Urothelium cell line (cell line): ENCODE measurements at regions not wholly inside any gene's neighbourhood (a gene's known extent, or its start where the extent isn't known, plus 50 kb on each side); places are given as distances from the start of the nearest gene placed in this dataset.

Source experiments
- DNase-seq: peaks from one replicate; pipeline ENCODE4 v3.0.0; 2011; ENCODE audit warnings: low spot score, mixed read lengths
- FAIRE-seq: peaks from 2 replicates; lab custom pipeline; 2011; peaks lifted over from hg19 to GRCh38; lab: Jason Lieb, UNC

DNA sequence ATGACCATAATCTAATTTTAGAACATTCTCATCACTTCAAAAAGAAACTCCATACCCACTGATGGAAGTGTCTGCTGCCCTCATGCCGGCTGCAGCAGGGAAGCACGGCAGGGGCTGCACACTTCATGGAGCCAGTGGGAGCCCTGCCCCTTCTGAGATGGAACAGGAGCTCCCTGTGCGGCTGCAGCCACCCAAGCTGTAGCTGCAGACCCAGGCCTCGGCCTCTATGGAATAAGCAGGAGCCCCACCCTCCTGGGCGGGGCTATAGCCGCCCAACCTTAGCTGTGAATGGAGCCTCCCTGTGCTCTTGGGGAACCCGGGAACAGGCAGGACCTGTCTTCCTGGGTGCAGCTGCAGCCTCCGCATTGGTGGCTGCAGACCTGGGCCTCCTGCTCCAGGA, 128.5 kb downstream of the NUDT12 start:
- DNase-seq (no peak), FAIRE-seq (no peak)

DNA sequence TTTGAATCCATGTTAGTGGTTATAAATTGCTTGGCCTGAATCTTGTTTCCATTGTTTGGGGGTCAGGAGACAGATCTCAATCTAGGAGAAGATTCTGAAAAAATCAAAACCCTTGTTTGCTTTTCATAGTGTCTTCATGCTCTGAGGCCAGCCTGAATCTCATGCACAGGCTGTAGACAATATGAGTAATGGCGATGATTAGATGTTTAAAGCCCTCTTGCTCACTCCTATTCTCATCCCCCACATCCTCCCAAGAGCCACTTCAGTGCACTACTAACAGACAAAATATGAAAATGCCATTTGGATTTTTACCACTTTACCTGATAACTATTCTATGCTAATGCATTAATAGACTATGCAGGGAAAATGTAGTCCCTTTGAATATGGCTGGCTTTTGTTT, 129.4 kb downstream of the NUDT12 start:
- no peak for FAIRE-seq
- no peak for DNase-seq

DNA sequence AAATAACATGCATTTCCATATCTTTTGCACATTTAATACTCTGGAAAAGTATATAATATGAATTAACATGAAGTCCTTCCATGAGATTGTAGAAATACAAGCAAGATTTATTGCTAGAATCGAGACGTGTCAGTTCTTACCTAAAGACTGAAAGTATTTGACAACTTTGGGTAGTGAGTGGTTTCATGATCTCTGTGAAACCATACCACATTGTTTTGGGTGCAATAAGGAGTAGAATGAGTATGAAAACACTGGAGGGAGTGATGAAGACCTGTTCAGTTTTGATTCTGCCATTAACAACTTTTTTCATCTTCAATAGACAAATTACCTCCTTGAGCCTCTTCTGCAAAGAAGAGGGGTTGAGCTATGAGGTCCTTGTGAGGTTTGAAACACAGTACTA, 133.7 kb downstream of the NUDT12 start:
- FAIRE-seq: no peak
- no peak for DNase-seq

DNA sequence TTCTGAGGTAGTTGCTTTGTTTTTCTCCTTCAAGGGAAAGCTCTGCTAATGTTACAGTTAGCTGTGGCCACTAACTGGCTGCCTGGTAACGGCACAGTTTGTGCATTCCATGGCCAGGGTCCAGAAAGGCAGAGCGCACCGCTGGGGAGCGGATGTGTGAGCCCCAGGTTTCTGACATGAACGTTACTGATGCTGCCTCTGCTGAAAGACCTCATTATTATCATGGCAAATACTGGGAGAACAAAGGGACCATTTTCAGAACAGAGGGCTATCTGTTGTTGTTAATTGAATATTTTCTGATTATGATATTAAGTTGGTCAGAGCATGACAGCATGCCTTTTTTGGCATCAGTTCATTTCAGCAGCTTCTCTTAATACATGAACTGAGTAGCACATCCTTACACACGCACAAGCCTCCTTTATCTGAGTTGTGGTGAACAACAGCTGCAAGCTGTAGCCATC, 134.1 kb downstream of the NUDT12 start:
- peak; percentile 25 for DNase-seq
- FAIRE-seq: no peak

DNA sequence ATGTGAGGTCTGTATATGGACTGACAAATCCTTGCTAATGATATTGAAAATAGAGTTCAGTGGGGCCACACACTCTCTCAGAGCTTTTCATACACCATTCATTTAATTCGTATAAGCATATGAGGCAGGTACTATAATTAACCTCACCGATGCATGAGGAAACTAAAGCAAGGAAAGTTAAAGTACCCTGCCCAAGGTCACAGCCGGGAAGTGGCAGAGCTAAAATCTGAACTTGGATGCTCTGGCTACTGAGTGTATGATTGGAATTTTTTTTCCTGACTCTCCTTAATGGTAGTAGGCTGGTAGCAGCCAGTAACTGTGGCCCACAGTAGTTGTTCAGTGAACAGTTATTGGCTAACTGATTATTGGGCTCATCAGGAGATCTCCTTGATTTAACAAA, 135.3 kb downstream of the NUDT12 start:
- no peak for DNase-seq
- no peak for FAIRE-seq

DNA sequence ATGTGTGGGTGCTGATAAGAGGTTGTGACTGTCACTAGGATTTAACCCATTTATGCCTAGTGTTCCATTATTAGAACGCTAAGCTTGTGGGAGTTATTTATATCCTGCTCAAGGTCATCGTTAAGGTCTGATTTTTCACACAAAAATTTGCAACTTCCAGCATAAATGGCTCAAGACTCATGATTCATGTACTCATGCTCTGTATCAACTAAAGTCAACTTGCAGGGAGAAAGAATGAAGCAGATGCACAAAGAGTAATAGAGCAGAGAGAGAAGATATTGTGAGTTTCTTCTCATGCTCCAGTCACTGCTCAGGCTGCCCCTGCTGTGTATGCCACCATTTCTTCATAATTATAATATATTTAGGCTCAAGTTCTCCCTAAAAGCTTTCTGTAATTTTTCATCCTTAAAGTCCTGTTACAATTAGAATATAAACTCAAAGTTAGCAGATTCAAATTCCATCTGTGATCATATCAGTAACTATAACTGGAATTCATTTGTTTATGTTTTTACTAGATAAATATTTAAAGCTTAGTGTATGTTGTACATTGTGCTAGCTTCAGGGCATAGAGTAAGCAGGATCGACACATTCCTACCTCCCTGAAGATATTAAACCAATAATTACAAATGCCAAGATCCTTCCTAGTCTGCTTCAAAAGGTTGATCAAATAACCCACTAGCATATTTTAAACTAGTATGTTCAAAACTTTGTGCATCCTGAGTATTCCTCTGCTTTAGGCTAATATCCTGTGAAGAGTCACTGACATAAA, 136.7 kb downstream of the NUDT12 start:
- DNase-seq (no peak), FAIRE-seq (no peak)

DNA sequence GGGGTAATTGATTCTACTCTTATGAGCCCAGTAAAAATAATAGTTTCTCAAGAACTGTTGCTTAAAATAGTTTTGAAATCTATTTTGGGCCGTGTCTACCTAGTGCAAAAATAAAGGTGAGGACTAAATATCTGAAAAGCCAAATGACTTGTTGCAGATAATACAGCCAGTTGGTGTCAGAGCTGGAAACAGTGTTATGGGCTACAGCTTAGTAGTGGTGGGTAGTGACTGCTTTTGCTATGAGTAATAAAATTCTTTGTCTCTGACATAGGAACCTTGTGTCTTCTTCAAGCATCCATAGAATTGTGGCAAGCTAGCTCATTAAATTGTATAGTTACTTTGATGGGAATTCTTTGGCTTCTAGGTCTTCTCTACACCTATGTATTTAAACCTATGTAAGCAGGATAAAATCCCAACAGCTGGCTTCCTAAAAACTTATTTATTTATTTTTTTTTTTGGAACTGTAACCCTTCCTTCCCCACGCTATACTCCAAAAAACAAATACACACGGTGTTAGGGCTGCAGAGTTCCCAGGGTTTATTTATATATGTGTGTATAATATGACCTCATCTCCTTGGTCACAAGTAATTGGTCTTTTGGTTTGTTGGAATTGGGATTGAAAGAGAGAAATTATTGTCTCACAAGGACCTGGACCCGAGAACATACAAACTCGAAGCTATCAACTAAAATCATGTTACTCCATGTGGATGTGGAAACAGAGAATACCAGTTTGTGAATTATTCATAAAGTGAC, 138.0 kb downstream of the NUDT12 start:
- DNase-seq (peak; percentile 17), FAIRE-seq (no peak)

DNA sequence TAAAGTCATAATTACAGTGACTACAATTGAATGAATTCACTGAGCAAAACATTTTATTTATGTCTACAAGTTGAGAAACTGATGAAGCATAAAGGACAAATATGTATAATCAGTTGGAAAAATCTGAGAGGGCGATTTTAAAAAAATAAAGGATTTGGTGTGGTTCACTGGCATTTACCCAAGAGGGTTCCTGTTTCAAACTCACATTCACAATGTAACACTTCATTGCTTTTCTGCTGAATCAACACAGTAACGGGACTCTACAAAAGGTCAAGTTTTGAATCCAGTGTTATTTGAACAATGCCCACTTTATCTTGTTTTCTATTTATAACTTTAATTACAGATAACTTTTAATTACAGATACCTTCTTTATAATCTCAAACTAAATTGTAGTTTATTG, 138.6 kb downstream of the NUDT12 start:
- FAIRE-seq (no peak), DNase-seq (no peak)

DNA sequence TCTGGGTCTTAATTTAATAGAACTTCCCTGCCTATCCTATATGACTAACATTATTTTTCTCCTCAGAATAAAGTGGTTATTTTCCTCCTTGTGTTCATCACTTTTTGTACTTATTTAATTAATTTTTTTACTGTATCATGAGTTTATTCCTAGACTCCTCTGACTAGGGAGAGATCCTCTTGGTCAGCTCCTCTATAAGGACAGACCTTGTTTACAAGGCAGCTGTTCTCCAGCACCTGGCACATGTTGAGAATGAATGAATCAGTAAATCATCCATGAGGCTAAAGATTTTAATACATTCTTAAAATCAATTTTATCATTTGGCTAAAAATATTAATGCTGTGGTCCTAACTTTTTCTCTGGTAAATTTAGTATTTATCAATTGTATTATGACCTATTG, 139.8 kb downstream of the NUDT12 start:
- no peak for FAIRE-seq
- no peak for DNase-seq

DNA sequence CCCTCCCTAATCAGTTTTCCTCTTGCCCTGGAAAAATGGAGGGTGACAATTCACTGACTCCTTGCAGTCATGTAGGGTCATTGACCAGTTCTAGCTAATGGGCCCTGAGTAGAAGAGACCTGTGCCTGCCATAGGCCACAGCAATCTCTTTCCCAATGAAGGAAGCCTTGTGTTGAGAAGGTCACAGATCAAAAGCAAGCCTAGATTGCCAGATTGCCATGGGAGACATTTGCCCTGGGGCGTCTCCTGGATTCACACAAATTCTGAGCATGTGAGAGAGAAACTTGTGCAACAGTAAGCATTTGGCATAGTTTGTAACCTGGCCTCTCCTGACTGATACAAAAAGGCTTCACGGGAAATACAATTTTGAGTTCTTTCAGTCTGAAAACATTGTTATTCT, 148.0 kb downstream of the NUDT12 start:
- FAIRE-seq: no peak
- no peak for DNase-seq

DNA sequence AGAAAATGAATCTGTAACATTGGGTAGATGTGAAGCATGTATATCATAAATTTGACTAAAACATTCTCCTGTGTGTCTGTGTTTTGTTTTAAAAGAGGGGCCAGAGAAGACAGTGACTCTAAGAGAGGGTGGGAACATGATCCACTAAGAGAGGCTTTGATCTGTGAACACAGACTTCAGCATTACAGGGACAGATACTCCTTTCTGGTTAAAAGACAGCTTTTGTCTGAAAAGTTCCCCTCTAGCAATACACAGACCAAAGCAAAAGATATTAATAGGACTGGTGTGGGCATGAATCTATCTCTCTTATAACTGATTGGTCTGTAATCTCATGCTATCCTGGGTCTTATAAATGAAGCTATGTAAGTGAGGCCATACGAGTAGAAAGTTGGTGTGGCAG, 150.9 kb downstream of the NUDT12 start:
- DNase-seq (no peak), FAIRE-seq (no peak)

DNA sequence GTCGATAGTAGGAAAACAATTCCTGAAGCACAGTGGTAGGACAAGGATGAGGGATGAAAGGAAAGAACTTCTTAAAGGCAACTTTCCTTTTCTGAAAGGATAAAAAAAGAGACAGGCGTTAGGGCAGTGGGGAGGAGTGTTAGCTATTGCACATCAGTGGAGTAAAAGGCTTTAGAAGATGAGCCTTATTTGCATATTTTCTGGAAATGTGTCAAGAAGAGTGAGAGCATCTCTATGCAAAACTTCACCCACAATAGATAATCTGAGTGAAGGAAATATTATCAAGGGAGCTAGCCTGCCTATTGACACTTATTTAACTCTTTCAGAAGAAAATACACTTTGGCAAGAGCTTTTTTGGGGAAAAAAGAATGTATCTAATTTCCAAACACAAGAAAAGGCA, 151.6 kb downstream of the MACIR start:
- DNase-seq (no peak), FAIRE-seq (no peak)

DNA sequence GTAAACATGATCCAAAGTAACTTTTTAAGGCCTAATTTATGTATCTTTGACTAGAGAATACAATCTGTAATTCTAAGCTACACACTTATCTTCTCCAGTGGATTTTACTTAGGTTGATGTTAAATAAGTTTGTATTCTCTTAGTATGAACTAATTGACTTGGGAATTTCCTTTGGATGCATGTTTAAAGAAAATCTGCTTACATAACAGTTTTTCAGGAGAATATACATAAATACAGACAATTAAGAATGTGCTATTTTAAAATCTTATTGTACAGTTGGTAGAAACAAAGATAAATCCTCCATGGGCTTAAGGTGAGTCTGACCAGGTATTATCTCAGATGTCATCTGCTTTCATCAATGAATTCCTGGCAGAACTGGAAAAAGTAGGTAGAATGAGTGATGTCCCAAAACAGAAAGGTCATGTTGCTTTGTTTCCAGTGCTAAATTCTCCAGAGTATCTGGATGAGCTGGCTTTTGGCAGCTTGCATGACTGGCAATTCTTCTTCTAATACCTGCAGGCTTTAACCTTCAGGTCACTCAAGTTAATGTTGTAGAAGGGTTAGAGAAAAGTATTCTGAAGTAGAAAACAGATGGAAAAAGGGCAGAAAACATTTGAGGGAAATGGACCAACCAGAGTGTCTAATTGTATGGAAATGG, 150.6 kb downstream of the MACIR start:
- no peak for DNase-seq
- FAIRE-seq: no peak

DNA sequence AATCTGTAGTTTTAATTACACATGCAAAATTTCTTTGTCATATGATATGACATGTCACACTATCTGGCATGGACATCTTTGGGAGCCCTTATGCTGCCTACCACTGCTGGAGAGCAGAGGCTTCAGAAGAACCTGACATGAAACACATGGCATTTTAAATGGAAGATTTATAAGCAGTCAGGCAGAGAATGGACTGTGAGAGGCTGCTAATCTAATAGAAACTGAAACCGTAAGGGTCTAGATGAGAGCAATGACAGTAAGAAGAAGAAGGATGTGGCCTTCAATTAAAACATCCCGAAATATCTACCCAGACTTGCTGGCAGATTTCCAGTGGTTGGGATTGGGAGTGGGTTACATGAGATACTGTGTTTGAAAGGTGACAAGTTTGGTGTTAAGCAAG, 149.8 kb downstream of the MACIR start:
- no peak for FAIRE-seq

DNA sequence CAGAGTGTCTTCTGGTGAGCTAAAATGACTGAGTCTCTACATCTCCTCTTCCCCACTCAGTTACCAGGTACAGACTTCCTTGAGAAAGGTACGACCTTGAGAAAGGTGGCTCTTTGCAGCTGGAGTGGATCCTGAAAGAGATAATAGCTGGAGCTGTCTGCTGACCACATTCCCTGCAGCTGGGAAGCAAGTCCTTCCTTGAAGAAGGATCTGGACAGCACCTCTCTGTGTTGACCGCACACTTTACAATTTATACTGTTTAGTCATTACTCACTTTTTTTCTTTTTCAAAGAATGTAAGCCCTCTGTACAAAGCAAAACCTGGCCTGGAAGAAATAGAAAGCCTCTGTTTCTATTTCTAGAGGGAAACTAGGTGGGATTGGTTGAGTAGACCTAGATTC, 148.8 kb downstream of the MACIR start:
- FAIRE-seq (no peak), DNase-seq (no peak)

More for the DNA sequence above, 149.8 kb downstream of the MACIR start:
- no peak for DNase-seq

DNA sequence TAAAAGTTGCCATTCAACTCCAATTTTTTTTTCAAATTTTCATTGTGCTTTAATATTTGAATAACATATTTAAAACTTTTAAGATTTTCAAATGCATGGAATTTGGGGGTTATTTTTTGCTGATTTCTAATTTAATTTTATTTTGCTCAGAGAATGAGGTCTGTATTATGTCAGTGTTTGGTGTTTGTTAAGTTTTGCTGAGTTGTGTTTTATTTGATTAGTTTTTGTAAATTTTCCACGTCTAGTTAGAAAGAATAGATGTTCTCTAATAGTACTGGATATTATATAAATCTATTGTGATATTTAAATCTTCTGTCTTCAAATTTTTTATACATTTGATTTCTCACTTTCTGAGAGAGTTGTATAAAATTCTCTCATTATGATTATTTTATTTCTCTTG, 145.9 kb downstream of the MACIR start:
- no peak for FAIRE-seq
- no peak for DNase-seq

DNA sequence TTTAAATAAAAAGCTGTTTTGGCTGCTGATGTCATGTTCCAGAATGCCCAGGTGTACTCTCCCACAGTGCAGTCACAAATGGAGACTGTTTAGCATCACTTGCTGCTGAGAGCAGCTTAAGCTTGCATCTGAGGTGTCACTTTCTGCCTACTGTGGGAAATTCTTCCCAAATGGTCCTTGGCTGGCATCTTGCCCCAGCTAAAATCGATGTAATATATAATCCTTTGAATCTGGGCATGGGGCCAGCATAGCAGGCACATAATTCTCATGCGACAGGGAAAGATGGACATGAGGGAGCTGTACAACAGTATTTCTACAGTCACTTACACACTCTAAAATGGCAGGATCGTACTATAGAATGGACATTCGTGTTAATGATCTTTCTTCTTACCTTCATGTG, 144.3 kb downstream of the MACIR start:
- DNase-seq: no peak
- no peak for FAIRE-seq

DNA sequence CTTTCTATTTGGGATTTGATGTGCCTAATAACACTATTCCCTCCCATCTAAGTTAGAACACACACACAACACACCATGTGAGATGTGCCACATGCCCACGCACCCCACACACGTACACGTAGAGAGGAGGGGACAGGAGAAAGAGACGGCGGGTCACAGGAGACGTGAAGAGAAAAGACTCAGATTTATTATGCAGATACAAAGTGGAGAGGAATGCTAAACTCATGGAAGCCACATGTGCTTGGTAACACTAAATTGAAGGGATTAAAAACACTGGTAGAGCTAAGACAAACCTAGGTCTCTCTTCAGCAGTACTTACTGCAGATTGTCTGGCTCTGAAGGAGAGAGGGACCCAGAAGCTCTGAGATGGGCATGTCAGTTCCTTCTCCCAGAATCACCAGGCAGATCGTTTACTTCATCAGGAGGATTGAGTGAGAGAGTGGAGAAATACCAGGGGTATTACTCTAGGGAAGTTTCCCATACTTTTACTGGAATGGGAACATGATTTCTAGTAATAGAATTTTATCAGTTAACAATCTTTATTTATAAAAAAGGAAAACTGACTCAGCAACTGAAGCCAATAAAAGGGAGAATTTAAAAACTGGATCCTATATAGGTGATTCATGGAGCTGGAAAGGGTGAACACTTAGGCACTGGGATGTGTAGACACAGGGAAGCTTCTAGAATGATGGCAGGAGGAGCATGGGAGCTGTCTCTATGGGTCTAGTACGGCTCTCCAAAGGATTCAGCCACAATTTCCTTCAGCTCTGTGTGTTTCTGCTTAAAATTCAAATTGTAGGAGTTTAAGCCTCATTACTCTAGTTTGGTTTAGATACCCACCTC, 139.4 kb downstream of the MACIR start:
- FAIRE-seq (no peak), DNase-seq (no peak)

DNA sequence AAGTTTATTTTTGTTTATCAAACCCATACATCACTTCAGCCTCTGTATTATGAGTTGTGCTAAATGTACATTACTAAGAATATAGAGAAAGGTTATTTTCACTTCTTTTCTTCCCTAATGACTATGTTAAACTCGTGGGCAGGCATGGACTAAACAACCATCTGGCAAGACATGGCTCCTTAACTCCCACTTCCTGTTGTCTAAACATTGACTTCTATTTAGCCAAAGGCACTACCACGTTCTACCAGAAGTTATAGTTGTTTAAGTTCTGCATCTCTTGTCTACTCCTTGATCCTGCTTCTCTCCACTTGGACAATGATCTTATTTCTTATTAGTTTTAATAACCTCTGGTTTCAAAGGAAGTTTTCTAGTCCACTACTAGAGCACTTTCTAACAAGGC, 136.1 kb downstream of the MACIR start:
- no peak for FAIRE-seq
- no peak for DNase-seq

DNA sequence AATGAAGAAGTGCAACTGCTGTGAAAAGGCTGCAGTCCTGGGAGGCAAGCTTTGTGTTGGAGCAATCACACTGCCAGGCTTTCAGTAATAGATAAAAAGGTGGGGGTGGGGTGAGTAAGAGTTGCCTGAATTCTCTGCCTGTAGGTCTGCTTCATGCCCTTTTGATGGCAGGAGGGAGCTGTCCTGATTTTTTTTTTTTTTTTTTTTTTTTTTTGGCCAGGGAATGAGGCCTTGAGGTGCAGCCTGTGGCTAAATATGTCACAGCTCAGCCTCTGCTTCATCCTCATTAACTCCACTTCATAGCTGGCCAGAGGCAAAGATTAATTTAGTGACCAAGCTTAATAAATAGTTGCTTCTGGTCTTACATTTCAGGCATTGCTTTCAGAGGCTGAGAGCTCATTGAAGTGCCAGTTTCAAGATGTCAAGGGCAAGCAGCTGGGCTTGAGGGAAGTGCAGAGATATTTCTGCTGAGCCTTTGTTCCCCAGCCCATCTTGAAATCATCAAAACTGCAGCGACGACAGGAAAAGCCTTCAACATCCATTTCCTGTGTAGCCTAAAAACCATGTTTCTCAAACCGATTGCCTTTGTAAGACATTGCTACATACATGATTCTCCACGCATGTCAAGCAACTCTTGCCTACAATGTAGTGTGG, 134.7 kb downstream of the MACIR start:
- DNase-seq: no peak
- no peak for FAIRE-seq
